GM21529 (cell line): ENCODE measurements at regions not wholly inside any gene's neighbourhood (a gene's known extent, or its start where the extent isn't known, plus 50 kb on each side); places are given as distances from the start of the nearest gene placed in this dataset.
"Not testable (repeated sequence)": the region's sequence is repeated elsewhere in the genome, so short reads cannot be mapped to it uniquely, and the experiment has no call there.

ENCODE experiments used
- ATAC-seq: cut with Tn5 transposase; IDR thresholded peaks from one replicate; pipeline ENCODE4 v1.9.1; 2021; ENCODE audit not compliant: unreplicated experiment

DNA sequence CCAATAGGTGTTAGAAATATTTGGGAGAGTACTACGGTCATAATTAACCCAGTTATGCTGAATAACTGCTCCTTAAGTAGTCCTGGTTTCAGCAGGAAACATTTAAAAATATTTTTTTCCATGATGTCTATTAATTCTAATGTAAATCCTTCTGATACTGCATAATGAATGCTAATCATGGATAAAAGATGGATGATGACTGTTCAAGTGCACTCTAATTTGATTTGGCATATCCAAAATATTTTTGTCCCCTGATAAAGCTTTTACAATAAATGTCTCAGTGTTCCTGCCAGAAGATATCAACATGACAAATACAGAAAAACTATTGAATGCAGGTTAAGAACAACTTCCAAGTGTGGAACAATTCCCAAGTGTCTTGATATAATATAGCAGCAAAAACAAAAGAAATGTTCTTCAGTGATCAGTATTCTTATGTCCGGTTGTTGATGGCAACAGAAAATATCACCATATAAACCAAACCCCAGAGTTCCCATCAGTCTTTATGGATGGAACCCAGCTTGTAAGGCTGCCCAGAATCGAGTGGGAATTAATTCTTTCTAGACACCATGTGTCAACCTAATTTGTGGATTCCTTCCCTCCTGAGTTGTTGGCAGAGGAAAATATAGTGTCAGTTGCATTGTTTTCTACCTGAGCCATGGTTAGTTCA, 205.4 kb upstream of the GK2 start:
- ATAC-seq: no peak

DNA sequence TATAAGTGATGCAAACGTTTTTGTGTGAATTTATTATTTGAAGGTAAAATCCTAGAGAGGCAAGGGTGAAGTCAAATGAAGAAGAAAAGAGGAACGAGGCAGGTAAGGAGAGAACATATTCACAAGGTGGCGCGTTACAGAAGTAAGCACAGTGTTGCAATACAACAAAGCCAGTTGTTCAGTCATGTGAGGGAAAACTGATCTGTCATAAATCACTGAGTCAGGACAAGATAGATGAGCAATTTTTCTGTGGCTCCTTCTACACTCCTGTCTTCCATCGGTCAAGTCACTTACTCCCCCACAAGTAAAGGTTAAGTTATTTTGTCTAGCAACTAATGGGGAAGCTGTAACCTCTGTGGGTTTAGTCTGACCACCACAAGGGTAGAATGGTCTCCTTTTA, 203.0 kb upstream of the GK2 start:
- no peak for ATAC-seq

DNA sequence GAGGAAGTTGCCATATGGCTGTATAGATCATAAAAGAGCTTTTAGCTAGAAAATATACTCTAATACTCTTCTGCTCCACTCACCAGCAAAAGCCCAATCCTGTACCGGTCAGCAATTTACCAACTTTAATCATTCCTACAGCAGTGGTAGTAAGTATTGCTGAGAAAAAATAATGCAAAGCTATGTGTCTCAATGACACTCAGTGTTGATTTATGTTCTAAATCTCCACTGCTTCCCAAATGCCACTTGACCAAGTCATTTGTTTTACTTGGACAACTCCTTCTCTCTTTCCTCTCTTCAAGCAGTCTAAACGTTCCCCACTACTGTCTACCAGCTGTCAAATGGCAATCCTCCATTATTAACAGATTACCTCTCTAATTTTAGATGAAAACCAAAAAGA, 201.8 kb upstream of the GK2 start:
- no peak for ATAC-seq

DNA sequence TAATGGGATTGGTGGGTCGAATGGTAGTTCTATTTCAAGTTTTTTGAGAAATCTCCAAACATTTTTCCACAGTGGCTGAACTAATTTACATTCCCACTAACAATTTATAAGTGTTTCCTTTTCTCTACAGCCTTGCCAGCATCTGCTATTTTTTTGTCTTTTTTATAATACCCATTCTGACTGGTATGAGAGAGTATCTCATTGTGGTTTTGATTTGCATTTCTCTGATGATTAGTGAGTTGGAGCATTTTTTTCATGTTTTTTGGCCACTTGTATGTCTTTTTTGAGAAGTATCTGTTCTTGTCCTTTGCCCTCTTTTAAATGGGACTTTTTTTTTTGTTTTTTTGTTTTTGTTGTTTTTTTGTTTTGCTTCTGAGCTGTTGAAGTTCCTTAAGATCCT, 200.0 kb upstream of the GK2 start:
- ATAC-seq: no peak

DNA sequence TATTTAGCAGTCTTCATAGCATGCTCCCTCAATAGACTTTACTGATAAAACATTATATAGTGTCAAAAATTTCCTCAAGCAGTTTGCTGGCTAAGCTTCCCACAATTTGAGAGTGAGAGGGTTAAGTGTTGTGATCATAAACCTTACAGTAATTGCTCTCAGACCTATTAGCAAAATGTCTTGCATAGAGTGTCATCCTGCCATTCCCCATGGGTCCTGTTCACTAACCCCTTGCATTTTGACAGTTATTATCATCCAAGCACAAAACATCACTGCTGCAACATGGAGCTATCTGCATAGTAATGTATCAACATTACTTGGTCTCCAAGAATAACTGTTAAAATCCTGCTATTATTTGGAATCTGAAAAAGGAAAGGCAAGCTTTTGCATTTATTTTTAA, 196.1 kb upstream of the GK2 start:
- no peak for ATAC-seq

DNA sequence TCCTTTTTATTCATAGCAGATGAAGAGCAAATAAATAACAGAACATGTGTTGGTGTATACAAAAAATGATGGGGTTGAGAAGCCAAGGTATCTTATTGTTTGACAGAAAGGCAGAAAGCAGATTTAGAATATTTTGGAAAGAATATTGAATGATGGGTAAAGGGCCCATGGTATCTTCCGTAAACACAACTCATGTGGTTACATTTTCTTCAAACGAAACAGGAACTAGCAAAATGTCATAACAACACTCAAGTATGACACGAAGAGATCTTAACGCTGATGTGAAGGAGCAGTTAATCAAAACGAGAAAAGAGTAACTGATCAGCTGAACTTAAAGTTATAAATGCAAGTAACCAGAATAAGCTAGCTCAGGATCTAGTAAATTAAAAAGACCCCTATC, 195.7 kb upstream of the GK2 start:
- ATAC-seq: peak; percentile 75

DNA sequence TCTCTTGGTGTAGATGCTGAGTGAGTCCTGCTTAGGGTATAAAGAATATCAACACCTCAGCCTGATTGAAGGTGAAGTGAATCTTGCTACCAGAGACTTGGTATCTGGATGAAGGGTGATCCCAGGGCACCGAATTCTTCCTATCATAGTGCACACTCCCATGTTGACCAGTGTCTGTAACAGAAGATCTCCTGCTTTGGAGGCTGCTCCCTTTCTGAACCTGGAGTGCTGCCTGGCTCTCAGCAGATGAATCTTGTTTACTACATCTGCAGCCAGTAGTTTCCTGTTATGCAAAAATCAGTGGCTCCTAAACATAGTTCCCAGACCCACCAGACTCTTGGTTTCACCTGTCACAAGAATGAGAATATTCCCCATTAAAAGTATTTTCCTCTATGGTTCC, 191.7 kb upstream of the GK2 start:
- no peak for ATAC-seq

DNA sequence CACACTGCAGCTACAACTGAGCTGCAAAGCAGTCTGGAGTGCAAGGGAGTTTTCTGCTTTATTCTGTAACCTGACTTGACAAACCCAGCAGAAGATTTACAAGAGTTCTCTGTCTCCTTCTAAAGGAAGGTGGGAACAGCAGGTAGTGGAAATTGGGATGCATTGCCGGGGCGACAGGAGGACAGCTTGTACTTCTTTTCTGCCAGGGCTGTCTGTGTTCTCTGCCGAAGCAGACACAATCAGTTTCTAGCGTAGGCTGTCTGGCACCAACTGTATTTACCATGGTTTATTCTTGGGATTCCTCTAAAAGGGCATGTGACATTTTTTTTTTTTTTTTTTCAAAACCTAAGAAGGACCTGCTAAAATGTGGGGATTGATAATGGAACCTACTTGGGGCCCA, 190.8 kb upstream of the GK2 start:
- ATAC-seq: no peak

DNA sequence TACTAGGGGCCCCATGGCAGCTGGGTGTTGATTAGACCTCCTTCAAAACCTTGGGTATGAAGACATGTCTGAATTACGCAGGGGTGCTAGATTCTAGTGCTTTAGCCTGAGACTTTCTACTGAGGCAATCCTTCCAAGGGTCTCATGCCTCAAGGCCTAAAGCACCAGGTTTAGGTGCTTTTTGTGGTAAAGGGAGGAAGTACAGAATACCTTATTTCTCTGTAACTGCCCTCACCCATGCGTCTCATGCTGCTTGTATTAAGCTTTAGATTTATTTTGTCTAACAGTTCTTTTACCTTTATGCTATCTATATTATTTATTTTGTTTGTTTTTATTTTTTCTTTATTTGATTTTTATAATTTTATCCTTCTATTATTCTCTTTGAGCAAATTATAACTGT, 190.2 kb upstream of the GK2 start:
- ATAC-seq: no peak

DNA sequence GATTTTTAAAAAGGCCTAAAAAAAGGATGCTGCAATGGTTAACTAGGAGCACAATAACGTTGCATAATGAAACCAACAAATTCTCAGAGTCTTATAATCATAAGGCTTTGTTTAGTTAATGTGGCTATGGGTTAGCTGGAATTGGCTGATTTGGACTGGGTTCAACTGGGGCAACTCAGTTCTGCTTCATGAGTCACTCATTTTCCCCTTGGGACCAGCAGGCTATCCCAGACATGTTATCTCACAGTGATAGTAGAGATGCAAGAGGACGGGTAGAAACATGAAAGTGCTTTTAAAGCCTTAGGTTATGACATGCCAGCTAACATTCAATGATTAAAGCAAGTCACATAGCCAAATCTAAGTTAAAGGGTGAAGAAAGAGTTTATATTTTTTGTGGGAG, 189.2 kb upstream of the GK2 start:
- no peak for ATAC-seq

DNA sequence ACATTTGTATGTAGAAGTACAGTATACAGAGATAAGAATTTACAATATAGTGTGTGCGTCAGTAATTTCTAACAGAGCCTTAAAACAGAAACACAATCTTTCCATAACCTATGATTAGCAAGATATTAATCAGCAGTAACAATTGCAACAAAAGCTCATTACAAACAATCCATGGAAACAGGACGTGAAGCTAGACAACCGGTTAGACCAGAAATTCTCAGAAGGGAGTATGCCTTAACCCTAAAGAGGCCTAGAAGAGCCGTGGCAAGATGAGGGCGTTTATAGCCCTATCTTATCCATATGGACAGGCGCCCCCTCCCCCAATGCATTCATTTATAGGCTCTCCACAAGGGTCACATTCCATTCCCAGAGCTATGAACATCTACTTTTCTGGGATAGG, 184.2 kb upstream of the GK2 start:
- ATAC-seq: not testable (repeated sequence)

DNA sequence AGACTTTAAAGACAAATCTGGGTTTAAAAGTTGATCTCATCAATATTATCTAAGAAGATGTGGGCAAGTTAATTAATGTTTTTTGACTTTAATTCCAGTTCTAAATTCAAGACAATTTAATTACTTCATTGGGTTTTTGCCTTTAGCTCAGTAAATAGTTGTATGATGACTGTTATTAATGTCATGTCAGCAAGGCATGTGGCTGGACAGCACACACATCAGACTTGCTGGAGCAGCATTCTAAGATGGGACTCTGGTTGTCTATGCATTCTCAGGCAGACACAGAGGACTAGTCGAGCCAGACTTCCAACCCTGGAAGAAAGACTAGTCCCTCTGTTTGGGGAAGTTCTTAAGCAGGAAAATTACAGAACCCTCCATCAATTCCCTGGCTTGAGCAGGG, 180.7 kb upstream of the GK2 start:
- ATAC-seq: no peak

DNA sequence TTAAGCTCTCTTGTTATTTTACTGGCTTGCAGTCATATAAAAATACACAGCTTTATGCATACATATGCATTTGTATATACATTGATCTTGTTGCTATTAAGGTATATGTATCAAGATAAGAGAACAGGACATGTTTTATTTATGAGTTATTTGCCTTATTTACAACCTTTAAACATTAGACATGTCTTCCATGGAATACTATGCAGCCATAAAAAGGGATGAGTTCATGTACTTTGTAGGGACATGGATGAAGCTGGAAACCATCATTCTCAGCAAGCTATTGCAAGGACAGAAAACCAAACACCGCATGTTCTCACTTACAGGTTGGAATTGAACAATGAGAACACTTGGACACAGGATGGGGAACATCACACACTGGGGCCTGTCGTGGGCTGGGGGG, 179.2 kb upstream of the GK2 start:
- ATAC-seq: not testable (repeated sequence)

DNA sequence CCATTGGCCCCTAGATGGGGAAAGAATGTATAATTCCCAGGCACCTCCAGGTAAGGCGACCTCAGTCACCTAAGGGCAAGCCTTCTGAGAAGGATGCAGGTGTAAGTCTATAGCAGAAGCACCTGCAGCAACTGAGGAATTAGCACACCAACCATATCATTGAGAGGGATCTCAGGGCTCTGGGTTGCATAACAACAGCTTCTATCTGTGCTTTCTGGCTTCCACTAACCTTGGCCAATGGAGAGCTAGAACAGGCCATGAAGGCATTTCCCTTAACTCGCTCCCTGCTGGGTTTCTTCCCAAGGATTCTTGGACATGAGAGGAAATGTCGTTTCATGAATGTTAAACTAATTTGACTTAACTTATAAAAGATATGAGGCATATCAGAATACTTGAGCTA, 177.8 kb upstream of the GK2 start:
- no peak for ATAC-seq

DNA sequence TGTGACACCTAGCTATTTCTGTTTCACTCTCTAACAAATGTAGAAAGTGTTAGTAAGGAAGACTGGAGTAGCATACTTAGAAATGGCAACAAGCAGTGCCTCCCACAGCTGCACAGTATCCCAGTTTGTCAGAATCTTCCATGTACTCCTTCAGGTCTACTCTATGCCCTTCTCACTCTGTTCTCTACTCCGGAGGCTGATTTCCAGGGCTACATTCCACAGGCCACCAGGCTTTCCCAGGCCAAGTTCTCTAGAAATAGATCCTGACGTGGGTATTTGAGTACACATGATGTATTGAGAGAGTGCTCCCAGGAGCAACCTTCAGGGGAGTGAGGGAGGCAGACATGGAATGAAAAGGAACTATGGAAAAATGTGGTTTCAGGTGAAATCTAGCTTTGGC, 177.3 kb upstream of the GK2 start:
- ATAC-seq: no peak

DNA sequence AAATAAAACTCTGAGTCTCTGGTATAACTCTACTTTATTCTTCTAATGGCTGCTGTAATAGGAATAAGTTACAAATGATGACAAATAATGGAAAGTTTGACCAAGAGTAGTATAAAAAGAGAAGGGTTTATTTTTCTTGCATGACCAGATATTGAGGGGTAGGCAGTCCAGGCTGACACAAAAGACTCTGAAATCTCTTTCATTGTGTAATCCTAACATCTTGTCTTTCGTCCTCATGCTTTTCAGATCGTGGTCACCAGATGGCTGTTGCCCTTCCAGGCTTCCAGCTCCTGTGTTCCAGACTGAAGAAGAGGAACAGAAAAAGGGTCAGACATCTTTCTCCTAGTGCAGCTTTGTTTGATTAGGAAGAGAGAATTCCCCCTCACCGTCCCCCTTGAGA, 176.9 kb upstream of the GK2 start:
- no peak for ATAC-seq

DNA sequence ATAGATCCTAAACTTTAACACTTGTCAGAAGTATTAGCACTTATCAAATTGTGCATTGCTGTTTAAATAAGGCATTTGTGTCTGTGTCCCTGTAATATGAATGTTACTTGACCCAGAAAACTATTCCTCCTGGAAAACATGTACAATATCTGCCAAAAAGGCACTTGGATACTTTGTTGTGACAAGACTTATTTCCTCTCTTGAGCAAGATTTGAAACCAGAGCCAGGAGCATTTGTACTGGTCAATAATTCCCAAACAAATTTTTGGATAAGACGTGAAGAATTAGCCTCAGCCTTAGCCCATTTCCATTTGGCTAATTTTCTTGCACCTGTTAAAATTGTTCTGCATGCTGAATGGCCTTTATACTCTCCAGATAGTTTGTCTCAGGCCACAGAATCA, 176.3 kb upstream of the GK2 start:
- no peak for ATAC-seq

DNA sequence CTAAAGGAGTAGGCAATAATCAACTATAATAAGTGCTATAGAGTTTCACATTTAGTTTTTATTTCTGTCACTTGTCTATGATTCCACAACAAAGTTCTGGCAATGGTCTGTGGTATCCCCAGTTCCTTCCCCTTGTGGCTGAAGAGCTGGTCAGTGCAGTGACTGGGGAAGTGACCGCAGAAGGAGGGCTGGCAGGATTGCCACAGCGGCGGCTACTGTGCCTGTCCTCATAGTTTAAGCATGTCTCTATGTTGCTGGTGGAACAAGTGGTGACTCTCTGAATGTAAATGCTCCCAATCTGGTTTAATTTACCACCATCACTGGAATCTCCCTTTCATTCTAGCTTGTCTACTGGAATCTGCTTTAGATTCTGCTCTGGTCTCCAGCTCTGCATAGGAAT, 170.6 kb upstream of the GK2 start:
- ATAC-seq: no peak

DNA sequence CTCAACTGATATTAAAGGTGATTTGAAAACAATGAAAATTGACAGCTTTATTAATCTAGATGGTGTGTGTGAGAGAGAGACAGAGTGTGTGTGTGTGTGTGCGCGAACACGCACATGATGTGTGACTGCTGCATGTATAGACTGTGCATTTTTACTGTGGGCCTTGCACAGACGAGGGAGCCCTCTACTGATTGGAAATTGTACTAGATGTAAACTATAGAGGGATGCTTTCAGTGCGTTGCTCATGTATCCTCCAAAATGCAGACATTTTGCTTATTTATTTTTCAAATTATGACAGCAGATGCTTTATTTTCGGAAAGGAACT, 168.4 kb upstream of the GK2 start:
- peak; percentile 62 for ATAC-seq

DNA sequence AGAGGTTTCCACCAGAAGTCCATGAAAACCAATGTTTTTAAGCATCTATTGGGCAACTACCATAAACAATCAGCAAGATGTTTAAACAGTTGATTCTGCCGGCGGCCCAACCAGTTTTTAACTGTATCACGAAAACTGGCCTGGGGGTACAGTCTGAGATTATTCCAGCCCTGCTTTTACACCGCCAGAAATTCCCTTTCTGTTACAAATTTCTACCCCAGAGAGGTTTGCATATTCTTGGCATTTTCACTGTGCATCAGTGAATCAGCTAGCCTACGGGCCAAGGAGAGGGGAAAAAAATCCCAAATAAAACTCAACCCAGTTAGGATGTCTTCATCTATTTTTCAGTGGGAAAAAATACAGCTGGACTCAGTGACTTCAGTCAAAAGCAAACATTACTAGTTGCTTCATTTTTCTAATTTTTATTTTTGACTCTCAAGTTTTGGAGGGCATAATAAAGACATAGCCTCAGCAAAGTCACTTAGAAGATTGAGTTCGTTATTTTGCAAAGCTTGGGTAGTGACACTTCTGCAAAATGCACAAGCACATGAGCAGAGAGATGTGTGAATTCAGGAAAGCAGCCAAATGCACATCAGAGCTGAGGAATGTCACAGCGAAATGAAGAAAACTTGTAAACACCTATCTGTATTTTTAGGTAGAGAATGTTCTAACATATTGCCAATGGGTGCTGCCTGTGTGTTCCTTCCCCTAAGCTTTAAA, 167.8 kb upstream of the GK2 start:
- no peak for ATAC-seq

DNA sequence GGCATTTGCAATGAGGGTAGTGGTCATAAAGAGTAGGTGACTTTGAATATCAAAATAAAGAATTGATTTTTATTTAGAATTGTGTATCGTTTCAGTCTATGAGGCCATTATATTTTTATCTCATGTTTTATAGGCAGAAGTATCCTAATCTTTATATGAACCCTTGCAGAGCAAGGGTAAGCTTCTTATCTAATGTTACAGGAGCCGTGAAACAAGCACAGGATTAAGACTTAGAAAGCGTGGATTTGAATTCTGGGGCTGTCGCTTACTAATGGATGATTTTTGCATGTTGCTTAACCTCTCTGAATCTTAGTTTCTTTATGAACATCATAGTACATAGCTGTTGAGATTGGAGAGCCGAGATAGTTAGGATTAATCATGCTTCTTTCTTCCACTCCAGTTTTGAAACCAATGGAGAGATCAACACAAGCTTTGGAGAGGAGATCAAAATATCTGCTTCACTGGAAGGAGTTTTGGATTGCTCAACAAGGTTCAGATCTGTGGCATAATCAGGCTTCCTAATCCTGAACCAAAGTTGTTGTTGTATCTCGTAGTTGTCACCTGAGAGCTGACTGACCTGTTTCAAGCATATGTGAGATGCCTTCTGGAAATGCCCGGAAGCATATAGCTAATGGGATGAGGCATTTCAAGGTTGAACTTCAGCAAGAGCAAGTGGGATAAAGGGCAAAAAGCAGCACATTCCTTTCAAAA, 166.9 kb upstream of the GK2 start:
- ATAC-seq: no peak

DNA sequence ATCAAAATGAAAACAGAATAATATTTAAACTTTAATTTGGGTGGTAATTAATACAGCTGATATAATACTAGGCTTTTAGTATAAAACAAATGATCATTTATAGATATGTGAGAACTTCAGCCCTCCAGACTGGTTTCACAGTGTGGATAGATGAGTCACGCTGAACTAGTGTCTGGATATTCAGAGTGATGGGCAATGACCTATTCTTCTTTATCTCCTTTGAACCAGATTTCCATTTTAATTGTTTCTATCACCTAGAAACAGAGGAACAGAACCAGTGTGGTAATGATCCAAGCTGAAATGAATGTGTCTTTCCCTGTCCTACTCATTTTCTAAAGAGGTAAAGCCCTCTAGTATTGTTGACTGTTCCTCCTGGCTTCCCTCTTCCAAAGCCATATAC, 155.2 kb upstream of the GK2 start:
- no peak for ATAC-seq

DNA sequence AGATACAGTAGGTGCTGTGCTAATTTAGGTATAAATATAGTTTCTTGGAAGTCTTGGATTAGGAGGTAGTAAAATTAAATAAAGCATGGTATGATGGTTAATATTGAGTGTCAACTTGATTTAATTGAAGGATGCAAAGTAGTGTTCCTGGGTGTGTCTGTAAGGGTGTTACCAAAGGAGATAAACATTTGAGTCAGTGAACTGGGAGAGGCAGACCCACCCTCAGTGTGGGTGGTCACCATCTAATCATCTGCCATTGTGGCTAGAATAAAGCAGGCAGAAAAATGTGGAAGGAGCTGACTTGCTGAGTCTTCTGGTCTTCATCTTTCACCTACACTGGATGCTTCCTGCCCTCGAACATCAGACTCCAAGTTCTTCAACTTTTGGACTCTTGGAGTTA, 153.7 kb upstream of the GK2 start:
- no peak for ATAC-seq
